Heart right ventricle (tissue), 16 donors: ENCODE measurements at regions not wholly inside any gene's neighbourhood (a gene's known extent, or its start where the extent isn't known, plus 50 kb on each side); places are given as distances from the start of the nearest gene placed in this dataset.
"Not testable (repeated sequence)": the region's sequence is repeated elsewhere in the genome, so short reads cannot be mapped to it uniquely, and the experiment has no call there.

Experiments
- ATAC-seq, 8 donors: fragments of 200-7000 bp; cut with Tn5 transposase; one replicate each; pipeline ENCODE4 v1.9.1; 2020; ENCODE audit warnings: mild to moderate bottlenecking in 8 of 8, moderate library complexity in 8 of 8, moderate number of reproducible peaks in 1 of 8
- DNase-seq, 2 donors: peaks; one replicate each; pipeline ENCODE4 v3.0.0-alpha.2; 2020
- H3K27ac ChIP-seq, 10 donors: fragments of 200-600 bp; sonication (generic) in 2 of 10; one replicate each; pipeline versions ENCODE4 v1.5.0 to v1.8.0; 2020 to 2022; ENCODE audit warnings: mild to moderate bottlenecking in 3 of 10
- H3K27me3 ChIP-seq, 7 donors: fragments of 200-600 bp; one replicate each; pipeline ENCODE4 v1.8.0; 2021 to 2022; ENCODE audit warnings: mild to moderate bottlenecking in 2 of 7
- H3K36me3 ChIP-seq, 9 donors: fragments of 200-600 bp; sonication (generic) in 1 of 9; one replicate each; pipeline versions ENCODE4 v1.5.0 to v1.8.0; 2020 to 2022; ENCODE audit warnings: mild to moderate bottlenecking in 2 of 9
- H3K4me1 ChIP-seq, 9 donors: fragments of 200-600 bp; sonication (generic) in 1 of 9; one replicate each; pipeline versions ENCODE4 v1.5.0 to v1.8.0; 2020 to 2022; ENCODE audit warnings: mild to moderate bottlenecking in 4 of 9
- H3K4me3 ChIP-seq, 10 donors: fragments of 200-600 bp; sonication (generic) in 2 of 10; one replicate each; pipeline versions ENCODE4 v1.5.0 to v1.8.0; 2020 to 2022; ENCODE audit warnings: mild to moderate bottlenecking in 7 of 10, moderate library complexity in 2 of 10
- H3K9me3 ChIP-seq, 11 donors: fragments of 200-600 bp in 10 of 11; sonication (generic) in 2 of 11; one replicate each; pipeline versions ENCODE4 v1.5.0 to v1.8.0; 2013 to 2022; ENCODE audit warnings: mild to moderate bottlenecking in 2 of 11, control low read depth in 1 of 11, moderate library complexity in 1 of 11
- WGBS, 2 donors: extraction: QIAGEN DNeasy Blood & Tissue Kit; methylation state at CpG; one replicate each; pipeline ENCODE4 v1.1.7; 2013; ENCODE audit warnings: inconsistent platforms in 1 of 2; 5-methylcytosine and 5-hydroxymethylcytosine counted together
- intact Hi-C, 10 donors: fragments of 100-400 bp; cut with DNase I; formaldehyde crosslinking; loops; one replicate each; pipeline versions ENCODE4 v1.11.1 to v1.14.2; 2022
- TF ChIP-seq, protein P1 (sequence below), 9 donors: fragments of 200-600 bp; sonication (generic) in 2 of 9; IDR thresholded peaks; one replicate each; pipeline versions ENCODE4 v1.5.0 to v1.8.0; 2021 to 2022; ENCODE audit warnings: antibody characterized with exemption in 9 of 9, mild to moderate bottlenecking in 5 of 9, moderate library complexity in 1 of 9
- donor health status: Arrhythmogenic right ventricular cardiomyopathy.
- donor health status: ischemic (EF 13 %, LVEDD 7.1; RV severe dilation, severe dysfunction).
- donor health status: healthy with polysubstance abuse.
- donor health status: DM: no; HTN: yes; CAD: no.
- donor health status: DM: no; HTN: no; CAD: no.
- donor health status: ischemic (EF 25% LVEDD 6.9; RV normal size, moderate dysfunction).
- donor health status: ischemic (EF 25% LVEDD 5.7; RV mildly dilated, moderate dysfunction).
- donor health status: healthy.
- donor health status: DM: yes; HTN: yes; CAD: no.
- donor health status: Ischemic cardiomyopathy.
- donor health status: ischemic (EF 35%, LVEDD 5.7; RV mildly dilated, moderate dysfunction).
- donor health status: nonischemic (EF 11% LVEDD 7.7; RV severe dilation, severe dysfunction).
- donor health status: DM: yes; HTN: yes; CAD: no.
- donor health status: PGD.
- donor health status: ischemic (EF 29% LVEDD 5.4; RV normal size, mild dysfunction).
- donor health status: nonischemic (EF 23%, LVEDD 6.1; RV moderate dilation, normal function).

DNA sequence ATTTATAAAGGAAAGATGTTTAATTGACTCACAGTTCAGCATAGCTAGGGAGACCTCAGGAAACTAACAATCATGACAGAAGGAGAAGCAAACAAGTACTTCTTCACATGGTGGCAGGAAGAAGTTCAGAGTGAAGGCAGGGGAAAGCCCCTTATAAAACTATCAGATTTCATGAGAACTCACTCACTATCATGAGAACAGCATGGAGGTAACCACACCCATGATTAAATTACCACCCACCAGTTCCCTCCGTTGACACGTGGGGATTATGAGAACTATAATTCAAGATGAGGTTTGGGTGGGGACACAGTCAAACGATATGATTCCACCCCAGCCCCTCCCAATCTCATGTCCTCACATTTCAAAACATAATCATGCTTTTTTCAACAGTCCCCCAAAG lies 124.2 kb upstream of the PCGF5 start:
- no peak overlapping the region for H3K27ac ChIP-seq
- peaks cover 0 to 9% (median 0%) of the 10 kb centered on the region in 9 donors for H3K4me1 ChIP-seq
- DNase-seq, result no peak
- TF ChIP-seq, protein P1, sequence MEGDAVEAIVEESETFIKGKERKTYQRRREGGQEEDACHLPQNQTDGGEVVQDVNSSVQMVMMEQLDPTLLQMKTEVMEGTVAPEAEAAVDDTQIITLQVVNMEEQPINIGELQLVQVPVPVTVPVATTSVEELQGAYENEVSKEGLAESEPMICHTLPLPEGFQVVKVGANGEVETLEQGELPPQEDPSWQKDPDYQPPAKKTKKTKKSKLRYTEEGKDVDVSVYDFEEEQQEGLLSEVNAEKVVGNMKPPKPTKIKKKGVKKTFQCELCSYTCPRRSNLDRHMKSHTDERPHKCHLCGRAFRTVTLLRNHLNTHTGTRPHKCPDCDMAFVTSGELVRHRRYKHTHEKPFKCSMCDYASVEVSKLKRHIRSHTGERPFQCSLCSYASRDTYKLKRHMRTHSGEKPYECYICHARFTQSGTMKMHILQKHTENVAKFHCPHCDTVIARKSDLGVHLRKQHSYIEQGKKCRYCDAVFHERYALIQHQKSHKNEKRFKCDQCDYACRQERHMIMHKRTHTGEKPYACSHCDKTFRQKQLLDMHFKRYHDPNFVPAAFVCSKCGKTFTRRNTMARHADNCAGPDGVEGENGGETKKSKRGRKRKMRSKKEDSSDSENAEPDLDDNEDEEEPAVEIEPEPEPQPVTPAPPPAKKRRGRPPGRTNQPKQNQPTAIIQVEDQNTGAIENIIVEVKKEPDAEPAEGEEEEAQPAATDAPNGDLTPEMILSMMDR (IDR thresholded peaks at IDR 0.05), result no peak
- peaks cover 0 to 29% (median 4%) of the 10 kb centered on the region in 11 donors for H3K9me3 ChIP-seq
- intact Hi-C loops, result loop anchor here in 3 of 10 donors (5.0 to 10.0 kb wide), 3 partner anchors 49 to 1316 kb away; no protein-coding TSS in a partner anchor
- 73 to 76% methylated on average over 3 of the region's 3 CpGs for WGBS, 2 donors
- H3K27me3 ChIP-seq, result no peaks in the 10 kb centered on the region
- ATAC-seq, result no peak
- H3K4me3 ChIP-seq, result no peak overlapping the region
- H3K36me3 ChIP-seq, result no peaks in the 10 kb centered on the region

DNA sequence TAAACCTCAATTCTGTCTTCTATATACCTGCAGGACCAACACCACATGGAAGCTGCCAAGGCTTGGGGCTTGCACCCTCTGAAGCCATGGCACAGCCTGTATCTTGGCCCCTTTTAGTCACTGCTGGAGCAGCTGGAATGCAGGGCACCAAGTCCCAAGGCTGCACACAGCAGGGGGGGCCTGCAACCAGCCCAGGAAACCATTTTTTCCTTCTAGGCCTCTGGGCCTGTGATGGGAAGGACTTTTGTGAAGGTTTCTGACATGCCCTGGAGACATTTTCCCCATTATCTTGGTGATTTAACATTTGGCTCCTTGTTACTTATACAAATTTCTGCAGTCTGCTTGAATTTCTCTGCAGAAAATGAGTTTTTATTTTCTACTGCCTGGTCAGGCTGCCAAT lies 123.2 kb upstream of the PCGF5 start:
- intact Hi-C loops, result loop anchor here in 3 of 10 donors (5.0 to 10.0 kb wide), 3 partner anchors 47 to 1315 kb away; no protein-coding TSS in a partner anchor
- H3K27ac ChIP-seq, result no peak overlapping the region
- H3K27me3 ChIP-seq, result no peaks in the 10 kb centered on the region
- no peaks in the 10 kb centered on the region for H3K36me3 ChIP-seq
- H3K4me3 ChIP-seq, result no peak overlapping the region
- no peak for ATAC-seq
- TF ChIP-seq, protein P1 (IDR thresholded peaks at IDR 0.05), result no peak
- H3K9me3 ChIP-seq, result peaks cover 0 to 29% (median 4%) of the 10 kb centered on the region in 11 donors
- DNase-seq, result no peak
- no peaks in the 10 kb centered on the region for H3K4me1 ChIP-seq

DNA sequence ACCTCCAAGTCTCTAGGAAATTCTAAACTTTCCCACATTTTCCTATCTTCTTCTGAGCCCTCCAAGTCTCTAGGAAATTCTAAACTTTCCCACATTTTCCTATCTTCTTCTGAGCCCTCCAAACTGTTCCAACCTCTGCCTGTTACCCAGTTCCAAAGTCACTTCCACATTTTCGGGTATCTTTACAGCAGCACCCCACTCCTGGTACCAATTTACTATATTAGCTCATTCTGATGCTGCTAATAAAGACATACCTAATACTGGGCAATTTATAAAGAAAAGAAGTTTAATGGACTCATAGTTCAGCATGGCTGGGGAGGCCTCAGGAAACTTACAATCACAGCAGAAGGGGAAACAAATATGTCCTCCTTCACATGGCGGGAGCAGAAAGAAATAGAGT lies 122.4 kb upstream of the PCGF5 start:
- intact Hi-C loops, result loop anchor here in 3 of 10 donors (5.0 to 10.0 kb wide), 3 partner anchors 47 to 1314 kb away; no protein-coding TSS in a partner anchor
- not testable (repeated sequence) for DNase-seq

DNA sequence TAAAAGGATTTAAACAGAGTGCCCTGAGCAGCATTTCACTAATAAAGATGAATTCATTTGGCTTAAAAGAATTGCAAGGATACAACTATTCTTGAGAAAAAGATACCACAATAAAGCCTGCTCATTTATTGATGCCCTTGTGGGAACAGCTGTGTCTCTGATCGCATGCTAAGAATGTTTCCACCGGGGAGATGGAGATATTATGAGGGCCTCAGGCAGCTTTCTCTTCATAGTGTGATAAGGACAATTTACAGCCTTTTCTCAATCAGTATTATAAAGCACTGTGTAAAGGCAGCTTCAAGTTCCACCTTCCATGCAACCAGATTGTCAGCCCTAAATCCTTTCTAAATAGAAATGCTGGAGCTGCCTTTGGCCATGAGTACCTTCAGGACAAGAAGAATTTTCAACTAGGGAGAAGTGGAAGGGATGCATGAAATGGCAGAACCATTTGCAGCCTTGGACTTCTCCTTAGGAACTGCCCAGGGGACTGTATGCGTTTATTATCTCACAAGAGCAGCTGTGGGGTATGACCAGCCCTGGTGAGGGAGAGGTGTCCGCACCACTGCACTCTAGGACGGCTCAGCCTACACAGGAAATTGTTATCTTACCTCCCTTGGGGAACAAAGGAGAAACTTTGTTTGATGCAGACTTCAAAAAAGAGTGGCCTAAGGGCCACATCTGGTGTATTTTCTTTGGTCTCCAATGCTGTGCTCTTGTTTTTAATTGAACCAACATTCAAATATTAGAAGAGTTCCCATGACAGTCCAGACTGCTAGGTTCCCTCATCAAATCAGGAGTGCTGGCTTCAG lies 116.9 kb upstream of the PCGF5 start:
- Histone ChIP-seq H3K9me3 (peaks cover 0 to 10% (median 0%) of the 10 kb centered on the region in 11 donors), H3K4me3 (no peak overlapping the region), H3K36me3 (no peaks in the 10 kb centered on the region), H3K4me1 (peaks cover 0 to 13% (median 3%) of the 10 kb centered on the region in 9 donors), H3K27ac (no peak overlapping the region), H3K27me3 (no peaks in the 10 kb centered on the region)
- intact Hi-C loops, result no loop called here
- 55 to 61% methylated on average over 5 of the region's 5 CpGs for WGBS, 2 donors
- DNase-seq (no peak), ATAC-seq (no peak)
- TF ChIP-seq, protein P1 (IDR thresholded peaks at IDR 0.05), result no peak

More for the DNA sequence above, 122.4 kb upstream of the PCGF5 start:
- H3K9me3 ChIP-seq, result peaks cover 0 to 28% (median 4%) of the 10 kb centered on the region in 11 donors
- not testable (repeated sequence) for ATAC-seq, H3K4me1 ChIP-seq, H3K36me3 ChIP-seq, H3K4me3 ChIP-seq, H3K27me3 ChIP-seq, H3K27ac ChIP-seq
- whole genome bisulfite sequencing, 2 donors, result 95 to 97% methylated on average over 2 of the region's 2 CpGs
